ENCODE measurements at regions not wholly inside any gene's neighbourhood (a gene's known extent, or its start where the extent isn't known, plus 50 kb on each side); places are given as distances from the start of the nearest gene placed in this dataset.
"Not testable (repeated sequence)": the region's sequence is repeated elsewhere in the genome, so short reads cannot be mapped to it uniquely, and the experiment has no call there.

DNA sequence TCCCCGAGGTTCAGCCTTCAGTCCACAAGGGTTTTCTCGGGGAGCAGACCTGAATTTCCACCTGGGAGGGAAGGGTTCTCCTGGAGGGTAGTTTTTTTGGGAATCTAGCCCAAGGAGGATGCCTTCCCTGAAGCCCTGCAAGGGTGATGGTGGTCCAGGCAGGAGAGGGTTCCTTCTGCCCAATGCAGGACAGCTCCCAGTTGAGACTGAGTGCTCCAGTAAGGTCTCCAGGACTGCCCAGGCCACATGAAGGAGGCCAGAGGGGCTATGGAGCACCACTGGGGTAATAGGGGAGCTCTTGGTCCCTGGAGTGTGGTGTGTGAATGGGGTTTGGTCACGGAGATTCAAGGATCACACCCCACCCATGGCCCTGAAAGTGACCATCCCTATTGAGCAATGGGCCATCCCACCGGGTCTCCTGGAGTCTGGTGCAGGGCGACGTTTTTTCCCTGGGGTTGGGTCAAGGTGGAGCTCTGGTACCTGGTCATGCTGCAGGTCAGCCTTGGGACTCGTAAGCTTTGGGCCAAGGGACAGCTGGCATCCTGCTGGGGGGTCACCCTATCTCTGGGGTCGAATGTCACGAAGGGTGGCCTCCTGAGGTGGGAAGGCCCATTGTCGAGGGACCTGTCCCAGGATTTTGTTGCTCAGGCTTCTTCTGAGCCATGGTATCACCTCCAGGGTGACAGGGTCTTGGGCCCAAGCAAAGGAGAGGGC lies 196.5 kb downstream of the UBE3A start:
- TF ChIP-seq POLR2A (IDR thresholded peaks at IDR 0.05; ENCODE audit: low read depth, low read length) = no peak
- TF ChIP-seq TAF1 (IDR thresholded peaks at IDR 0.05; ENCODE audit: low read depth, low read length) = no peak
- TF ChIP-seq POU2F2 (IDR thresholded peaks at IDR 0.05; ENCODE audit: low read depth, low read length) = no peak
- no peak for TF ChIP-seq PAX5 (IDR thresholded peaks at IDR 0.05; ENCODE audit: insufficient read depth, low read length, severe bottlenecking)
- no peak for TF ChIP-seq POLR2AphosphoS5 (IDR thresholded peaks at IDR 0.05; ENCODE audit: low read depth, low read length)
- TF ChIP-seq SPI1 (IDR thresholded peaks at IDR 0.05; ENCODE audit: low read depth, low read length) = no peak
- FAIRE-seq = no peak
- DNase-seq (ENCODE audit: insufficient read length, low spot score) = no peak

DNA sequence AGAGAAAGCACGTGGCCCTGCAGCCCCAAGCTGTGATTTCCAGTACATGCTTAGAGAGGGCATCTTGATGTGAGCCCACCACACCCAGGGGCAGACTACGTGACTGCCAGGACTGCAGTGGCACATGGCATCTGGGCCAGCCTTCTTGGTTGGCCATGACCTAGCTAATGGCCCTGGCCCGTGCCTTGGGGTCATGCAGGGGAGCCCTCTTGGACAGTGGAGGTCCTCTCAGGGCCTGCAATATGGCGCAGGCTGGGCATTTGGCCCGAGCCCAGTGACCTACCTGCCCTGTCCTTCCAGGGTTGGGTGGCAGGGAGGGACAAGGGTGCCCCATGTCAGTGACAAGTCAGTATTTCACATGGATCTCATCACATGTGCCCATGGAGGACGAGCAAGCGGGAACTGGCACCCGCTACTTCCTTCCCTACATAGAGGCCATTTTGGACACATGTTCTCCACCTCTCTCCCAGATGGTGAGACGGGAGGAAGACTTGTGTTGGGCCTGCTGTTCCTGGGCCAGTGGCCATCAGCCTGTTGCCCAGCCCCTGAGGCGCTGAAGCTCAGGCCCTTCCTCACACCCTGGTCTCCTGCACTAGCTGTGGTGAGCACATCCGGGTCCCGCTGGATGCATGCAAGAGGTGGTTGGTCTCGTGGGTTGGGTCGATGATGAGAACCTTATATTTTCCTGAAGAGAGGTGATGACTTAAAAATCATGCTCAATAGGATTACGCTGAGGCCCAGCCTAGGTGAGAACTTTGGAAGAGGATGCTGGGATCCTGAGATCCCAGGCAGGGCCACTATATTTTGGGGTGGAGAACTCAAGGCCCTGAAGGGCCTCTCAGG lies 195.6 kb downstream of the UBE3A start:
- TF ChIP-seq POU2F2 (IDR thresholded peaks at IDR 0.05; ENCODE audit: low read depth, low read length) = no peak
- no peak for TF ChIP-seq POLR2A (IDR thresholded peaks at IDR 0.05; ENCODE audit: low read depth, low read length)
- TF ChIP-seq PAX5 (IDR thresholded peaks at IDR 0.05; ENCODE audit: insufficient read depth, low read length, severe bottlenecking) = no peak
- no peak for TF ChIP-seq SPI1 (IDR thresholded peaks at IDR 0.05; ENCODE audit: low read depth, low read length)
- no peak for TF ChIP-seq POLR2AphosphoS5 (IDR thresholded peaks at IDR 0.05; ENCODE audit: low read depth, low read length)
- no peak for TF ChIP-seq TAF1 (IDR thresholded peaks at IDR 0.05; ENCODE audit: low read depth, low read length)
- FAIRE-seq (no peak), DNase-seq (ENCODE audit: insufficient read length, low spot score) (no peak)

DNA sequence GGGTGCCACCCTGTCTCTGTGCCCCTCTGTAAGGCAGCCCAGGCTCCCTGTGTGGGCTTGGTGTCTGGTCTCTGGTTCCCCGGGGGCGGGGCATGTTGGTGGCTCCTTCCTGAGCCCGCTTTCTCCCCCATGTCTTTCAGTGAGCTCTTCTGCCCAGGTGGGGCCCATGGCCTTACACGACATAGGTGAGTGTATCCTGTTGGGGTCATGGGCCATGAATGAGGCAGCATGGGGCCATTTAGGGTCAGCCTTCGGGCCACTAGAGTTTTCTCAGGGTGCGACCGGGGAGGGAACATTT lies 195.1 kb downstream of the UBE3A start:
- FAIRE-seq (no peak), DNase-seq (ENCODE audit: insufficient read length, low spot score) (no peak)
- TF ChIP-seq POLR2A (IDR thresholded peaks at IDR 0.05; ENCODE audit: low read depth, low read length) (no peak), SPI1 (IDR thresholded peaks at IDR 0.05; ENCODE audit: low read depth, low read length) (no peak), TAF1 (IDR thresholded peaks at IDR 0.05; ENCODE audit: low read depth, low read length) (no peak), POLR2AphosphoS5 (IDR thresholded peaks at IDR 0.05; ENCODE audit: low read depth, low read length) (no peak), POU2F2 (IDR thresholded peaks at IDR 0.05; ENCODE audit: low read depth, low read length) (no peak), PAX5 (IDR thresholded peaks at IDR 0.05; ENCODE audit: insufficient read depth, low read length, severe bottlenecking) (no peak)

DNA sequence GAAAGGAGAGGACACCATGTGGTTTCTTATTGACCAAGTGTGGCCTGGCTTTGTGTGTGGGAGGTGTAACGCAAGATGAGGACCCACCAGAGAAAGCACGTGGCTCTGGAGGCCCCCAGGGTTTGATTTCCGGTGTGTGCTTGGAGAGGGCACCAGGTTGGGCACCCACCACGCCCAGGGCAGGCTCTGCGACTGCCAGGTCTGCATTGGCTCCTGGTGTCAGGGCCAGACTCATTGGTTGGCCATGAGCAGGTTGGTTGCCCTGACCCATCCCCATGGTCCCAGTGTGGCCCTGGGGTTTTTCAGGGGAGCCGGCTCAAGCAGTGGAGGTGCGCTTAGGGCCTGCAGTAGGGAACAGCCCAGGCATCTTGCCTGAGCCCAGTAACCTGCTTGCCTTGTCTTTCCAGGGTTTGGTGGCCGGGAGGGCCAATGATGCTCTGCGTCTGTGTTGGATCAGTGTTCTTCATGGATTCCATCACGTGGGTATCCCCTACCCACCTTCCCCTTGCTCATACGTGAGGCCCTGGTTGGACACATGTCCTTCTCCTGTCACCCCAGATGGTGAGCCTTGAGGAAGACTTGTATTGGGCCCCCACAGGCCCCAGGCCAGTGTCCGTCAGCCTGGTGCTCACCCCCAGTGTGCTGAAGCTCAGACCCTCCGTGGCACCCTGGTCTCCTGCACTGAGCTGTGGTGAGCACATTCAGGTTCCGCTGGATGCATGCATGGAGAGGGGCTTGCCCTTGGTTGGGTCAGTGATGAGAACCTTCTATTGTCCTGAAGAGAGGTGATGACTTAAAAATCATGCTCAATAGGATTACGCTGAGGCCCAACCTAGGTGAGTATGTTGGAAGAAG lies 193.9 kb downstream of the UBE3A start:
- DNase-seq (ENCODE audit: insufficient read length, low spot score) = no peak
- TF ChIP-seq POU2F2 (IDR thresholded peaks at IDR 0.05; ENCODE audit: low read depth, low read length) = no peak
- TF ChIP-seq POLR2A (IDR thresholded peaks at IDR 0.05; ENCODE audit: low read depth, low read length) = no peak
- TF ChIP-seq POLR2AphosphoS5 (IDR thresholded peaks at IDR 0.05; ENCODE audit: low read depth, low read length) = no peak
- TF ChIP-seq PAX5 (IDR thresholded peaks at IDR 0.05; ENCODE audit: insufficient read depth, low read length, severe bottlenecking) = no peak
- no peak for TF ChIP-seq SPI1 (IDR thresholded peaks at IDR 0.05; ENCODE audit: low read depth, low read length)
- TF ChIP-seq TAF1 (IDR thresholded peaks at IDR 0.05; ENCODE audit: low read depth, low read length) = no peak
- no peak for FAIRE-seq

DNA sequence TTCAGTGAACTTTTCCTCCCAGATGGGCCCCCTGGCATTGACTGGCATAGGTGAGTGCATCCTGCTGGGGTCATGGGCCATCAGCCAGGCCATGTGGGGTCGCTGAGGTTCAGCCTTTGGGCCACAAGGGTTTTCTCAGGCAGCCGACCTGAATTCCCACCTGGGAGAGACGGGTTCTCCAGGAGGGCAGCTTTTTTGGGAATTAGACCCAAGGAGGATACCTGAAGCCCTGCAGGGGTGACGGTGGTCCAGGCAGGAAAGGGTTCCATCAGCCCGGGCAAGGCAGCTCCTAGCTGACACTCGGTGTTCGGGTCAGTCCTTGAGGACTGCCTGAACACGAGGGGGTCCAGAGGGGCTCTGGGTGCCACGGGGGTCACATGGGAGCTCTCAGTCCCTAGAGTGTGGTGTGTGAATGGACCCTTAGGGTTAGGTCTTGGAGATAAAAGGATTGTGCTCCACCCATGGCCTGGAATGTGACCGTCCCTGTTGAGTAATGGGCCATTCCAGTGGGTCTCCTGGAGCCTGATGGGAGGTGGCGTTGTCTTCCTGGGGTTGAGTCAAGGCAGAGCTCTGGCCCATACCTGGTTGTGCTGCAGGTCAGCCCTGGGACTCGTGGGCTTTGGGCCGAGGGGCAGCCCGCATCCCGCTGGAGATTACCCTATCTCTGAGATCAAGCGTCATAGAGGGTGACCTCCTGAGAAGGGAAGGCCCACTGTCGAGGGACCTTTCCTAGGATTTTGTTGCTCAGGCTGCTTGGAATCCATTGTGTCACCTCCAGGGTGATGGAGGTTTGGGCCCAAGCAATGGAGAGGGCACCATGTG lies 192.8 kb downstream of the UBE3A start:
- TF ChIP-seq SPI1 (IDR thresholded peaks at IDR 0.05; ENCODE audit: low read depth, low read length) = no peak
- no peak for TF ChIP-seq PAX5 (IDR thresholded peaks at IDR 0.05; ENCODE audit: insufficient read depth, low read length, severe bottlenecking)
- TF ChIP-seq POLR2AphosphoS5 (IDR thresholded peaks at IDR 0.05; ENCODE audit: low read depth, low read length) = no peak
- no peak for TF ChIP-seq POU2F2 (IDR thresholded peaks at IDR 0.05; ENCODE audit: low read depth, low read length)
- no peak for TF ChIP-seq TAF1 (IDR thresholded peaks at IDR 0.05; ENCODE audit: low read depth, low read length)
- FAIRE-seq (no peak), DNase-seq (ENCODE audit: insufficient read length, low spot score) (no peak)

DNA sequence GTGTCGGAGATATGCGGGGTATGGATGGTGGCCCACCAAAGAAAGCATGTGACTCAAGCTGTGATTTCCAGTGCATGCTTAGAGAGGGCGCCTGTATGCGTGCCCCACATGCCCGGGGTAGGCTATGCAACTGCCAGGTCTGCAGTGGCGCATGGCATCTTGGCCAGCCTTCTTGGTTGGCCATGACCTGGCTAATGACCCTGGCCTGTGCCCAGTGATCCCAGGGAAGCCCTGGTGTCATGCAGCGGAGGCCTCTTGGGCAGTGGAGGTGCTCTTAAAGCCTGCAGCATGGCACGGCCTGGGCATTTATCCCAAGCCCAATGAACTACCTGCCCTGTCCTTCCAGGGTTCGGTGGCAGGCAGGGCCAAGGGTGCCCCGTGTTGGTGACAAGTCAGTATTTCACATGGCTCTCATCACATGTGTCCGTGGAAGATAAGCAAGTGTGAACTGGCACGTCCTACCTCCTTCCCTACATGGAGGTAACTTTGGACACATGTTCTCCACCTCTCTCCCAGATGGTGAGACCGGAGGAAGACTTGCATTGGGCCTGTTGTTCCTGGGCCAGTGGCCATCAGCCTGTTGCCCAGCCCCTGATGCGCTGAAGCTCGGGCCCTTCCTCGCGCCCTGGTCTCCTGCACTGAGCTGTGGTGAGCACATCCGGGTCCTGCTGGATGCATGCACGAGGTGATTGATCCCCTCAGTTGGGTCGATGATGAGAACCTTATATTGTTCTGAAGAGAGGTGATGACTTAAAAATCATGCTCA lies 192.0 kb downstream of the UBE3A start:
- no peak for FAIRE-seq
- no peak for DNase-seq (ENCODE audit: insufficient read length, low spot score)
- no peak for TF ChIP-seq SPI1 (IDR thresholded peaks at IDR 0.05; ENCODE audit: low read depth, low read length)
- TF ChIP-seq POU2F2 (IDR thresholded peaks at IDR 0.05; ENCODE audit: low read depth, low read length) = no peak
- no peak for TF ChIP-seq POLR2AphosphoS5 (IDR thresholded peaks at IDR 0.05; ENCODE audit: low read depth, low read length)
- no peak for TF ChIP-seq TAF1 (IDR thresholded peaks at IDR 0.05; ENCODE audit: low read depth, low read length)
- TF ChIP-seq POLR2A (IDR thresholded peaks at IDR 0.05; ENCODE audit: low read depth, low read length) = no peak
- TF ChIP-seq PAX5 (IDR thresholded peaks at IDR 0.05; ENCODE audit: insufficient read depth, low read length, severe bottlenecking) = no peak

DNA sequence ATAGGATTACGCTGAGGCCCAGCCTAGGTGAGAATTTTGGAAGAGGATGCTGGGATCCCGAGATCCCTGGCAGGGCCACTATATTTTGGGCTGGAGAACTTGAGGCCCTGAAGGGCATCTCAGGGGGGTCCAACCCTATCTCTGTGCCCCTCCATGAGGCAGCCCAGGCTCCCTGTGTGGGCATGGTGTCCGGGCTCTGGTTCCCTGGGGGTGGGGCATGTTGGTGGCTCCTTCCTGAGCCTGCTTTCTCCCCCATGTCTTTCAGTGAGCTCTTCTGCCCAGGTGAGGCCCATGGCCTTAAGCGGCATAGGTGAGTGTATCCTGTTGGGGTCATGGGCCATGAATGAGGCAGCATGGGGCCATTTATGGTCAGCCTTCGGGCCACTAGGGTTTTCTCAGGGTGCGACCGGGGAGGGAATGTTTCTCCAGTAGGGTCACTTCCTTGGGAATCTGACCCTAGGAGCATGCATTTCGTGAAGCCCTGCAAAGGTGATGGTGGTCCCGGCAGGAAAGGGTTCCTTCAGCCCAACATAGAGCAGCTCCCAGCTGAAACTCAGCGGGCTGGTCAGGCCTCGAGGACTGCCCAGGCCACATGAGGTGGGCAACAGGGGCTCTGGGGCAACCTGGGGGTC lies 191.3 kb downstream of the UBE3A start:
- no peak for TF ChIP-seq POU2F2 (IDR thresholded peaks at IDR 0.05; ENCODE audit: low read depth, low read length)
- DNase-seq (ENCODE audit: insufficient read length, low spot score) = no peak
- FAIRE-seq = no peak

DNA sequence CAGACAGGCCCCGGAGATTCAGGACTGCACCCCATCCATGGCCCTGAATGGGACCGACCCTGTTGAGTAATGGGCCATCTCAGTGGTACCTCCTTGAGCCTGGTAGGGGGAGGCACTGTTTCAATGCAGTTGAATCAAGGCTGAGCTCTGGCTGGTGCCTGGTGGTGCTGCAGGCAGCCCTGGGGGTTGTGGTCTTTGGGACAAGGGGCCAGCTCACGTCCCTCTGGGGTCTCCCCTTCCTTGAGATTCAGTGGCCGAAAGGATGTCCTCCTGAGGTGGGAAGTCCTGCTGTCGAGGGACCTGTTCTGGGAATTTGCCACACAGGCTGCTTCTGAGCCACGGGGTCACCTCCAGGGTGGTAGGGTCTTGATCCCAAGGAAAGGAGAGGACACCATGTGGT lies 190.7 kb downstream of the UBE3A start:
- DNase-seq (ENCODE audit: insufficient read length, low spot score) = peak; percentile 2
- FAIRE-seq = not testable (repeated sequence)

All from GM12891 (cell line).